Choroid plexus epithelial cell (primary cell): ENCODE measurements at regions not wholly inside any gene's neighbourhood (a gene's known extent, or its start where the extent isn't known, plus 50 kb on each side); places are given as distances from the start of the nearest gene placed in this dataset.

ENCODE experiments used
- DNase-seq: peaks from one replicate; pipeline ENCODE4 v3.0.0-alpha.2; 2010; ENCODE audit warnings: low read depth
- H3K4me3 ChIP-seq: 2 replicates; pipeline ENCODE4 v1.5.1; 2011; ENCODE audit warnings: low read depth, mild to moderate bottlenecking, control low read depth, low read length, moderate library complexity
- TF ChIP-seq, protein P1 (sequence below): conservative IDR thresholded peaks from 2 replicates; pipeline ENCODE4 v1.5.1; 2011; ENCODE audit warnings: low read depth, mild to moderate bottlenecking, control low read depth, inconsistent platforms, low read length, moderate library complexity

DNA sequence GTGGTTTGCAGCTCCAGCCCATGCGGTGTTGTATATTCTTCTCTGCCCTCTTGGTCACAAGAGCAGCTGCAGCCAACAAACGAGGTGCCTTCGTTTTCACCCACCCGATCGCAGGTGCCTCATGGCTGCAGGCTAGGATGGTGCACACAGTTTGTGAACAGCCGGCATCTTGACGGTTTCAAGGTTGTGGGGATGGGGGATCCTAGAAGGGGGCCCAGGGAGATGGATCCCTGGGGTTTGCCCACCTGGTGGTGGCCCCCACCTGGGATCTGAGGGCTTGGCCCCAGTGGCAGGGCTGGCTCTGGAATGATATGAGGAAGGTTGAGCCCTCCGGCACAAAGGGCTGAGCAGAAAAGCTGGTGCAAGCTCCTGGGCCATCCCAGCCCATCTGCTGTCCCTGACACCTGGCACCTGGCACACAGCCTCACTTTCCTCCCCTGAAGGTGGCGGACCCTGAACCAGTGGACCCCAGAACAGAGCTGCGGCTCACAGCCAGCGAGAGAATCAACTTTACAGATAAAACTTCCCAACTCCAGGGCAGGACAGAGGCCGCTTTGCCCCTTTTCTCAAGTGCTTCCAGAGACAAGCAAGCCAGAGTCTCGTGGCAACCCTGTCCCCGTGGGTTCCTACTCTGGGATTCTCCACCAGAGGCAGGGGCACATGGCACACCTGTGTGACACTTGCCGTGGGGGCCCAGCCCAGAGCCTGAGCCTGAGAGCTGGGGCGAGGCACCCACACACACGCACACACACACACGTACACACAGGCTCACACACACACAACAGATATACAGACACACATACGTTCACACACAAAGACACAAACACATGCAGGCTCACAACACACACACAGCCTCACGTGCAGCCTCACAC, 177.3 kb upstream of the PPP2R2D start:
- H3K4me3 ChIP-seq, result no peak overlapping the region
- TF ChIP-seq, protein P1, sequence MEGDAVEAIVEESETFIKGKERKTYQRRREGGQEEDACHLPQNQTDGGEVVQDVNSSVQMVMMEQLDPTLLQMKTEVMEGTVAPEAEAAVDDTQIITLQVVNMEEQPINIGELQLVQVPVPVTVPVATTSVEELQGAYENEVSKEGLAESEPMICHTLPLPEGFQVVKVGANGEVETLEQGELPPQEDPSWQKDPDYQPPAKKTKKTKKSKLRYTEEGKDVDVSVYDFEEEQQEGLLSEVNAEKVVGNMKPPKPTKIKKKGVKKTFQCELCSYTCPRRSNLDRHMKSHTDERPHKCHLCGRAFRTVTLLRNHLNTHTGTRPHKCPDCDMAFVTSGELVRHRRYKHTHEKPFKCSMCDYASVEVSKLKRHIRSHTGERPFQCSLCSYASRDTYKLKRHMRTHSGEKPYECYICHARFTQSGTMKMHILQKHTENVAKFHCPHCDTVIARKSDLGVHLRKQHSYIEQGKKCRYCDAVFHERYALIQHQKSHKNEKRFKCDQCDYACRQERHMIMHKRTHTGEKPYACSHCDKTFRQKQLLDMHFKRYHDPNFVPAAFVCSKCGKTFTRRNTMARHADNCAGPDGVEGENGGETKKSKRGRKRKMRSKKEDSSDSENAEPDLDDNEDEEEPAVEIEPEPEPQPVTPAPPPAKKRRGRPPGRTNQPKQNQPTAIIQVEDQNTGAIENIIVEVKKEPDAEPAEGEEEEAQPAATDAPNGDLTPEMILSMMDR, result no peak
- no peak for DNase-seq

DNA sequence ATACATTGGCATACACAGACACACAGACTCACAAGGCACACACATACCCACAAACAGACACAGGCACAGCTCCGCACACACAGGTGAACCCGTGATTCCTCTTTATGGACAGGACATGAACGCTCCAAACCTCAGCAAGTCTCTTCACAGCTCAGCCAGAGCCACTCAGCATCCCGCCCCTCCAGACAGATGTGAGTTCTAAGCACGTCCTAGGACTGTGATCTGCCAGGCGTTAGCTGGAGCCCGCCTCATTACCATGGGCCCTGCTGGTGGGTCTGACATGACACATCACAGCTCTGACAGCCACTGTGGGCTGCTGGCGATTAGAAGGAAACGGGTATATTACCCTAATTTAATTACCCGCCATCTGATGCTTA, 176.7 kb upstream of the PPP2R2D start:
- TF ChIP-seq, protein P1, result no peak
- H3K4me3 ChIP-seq, result no peak overlapping the region
- no peak for DNase-seq

DNA sequence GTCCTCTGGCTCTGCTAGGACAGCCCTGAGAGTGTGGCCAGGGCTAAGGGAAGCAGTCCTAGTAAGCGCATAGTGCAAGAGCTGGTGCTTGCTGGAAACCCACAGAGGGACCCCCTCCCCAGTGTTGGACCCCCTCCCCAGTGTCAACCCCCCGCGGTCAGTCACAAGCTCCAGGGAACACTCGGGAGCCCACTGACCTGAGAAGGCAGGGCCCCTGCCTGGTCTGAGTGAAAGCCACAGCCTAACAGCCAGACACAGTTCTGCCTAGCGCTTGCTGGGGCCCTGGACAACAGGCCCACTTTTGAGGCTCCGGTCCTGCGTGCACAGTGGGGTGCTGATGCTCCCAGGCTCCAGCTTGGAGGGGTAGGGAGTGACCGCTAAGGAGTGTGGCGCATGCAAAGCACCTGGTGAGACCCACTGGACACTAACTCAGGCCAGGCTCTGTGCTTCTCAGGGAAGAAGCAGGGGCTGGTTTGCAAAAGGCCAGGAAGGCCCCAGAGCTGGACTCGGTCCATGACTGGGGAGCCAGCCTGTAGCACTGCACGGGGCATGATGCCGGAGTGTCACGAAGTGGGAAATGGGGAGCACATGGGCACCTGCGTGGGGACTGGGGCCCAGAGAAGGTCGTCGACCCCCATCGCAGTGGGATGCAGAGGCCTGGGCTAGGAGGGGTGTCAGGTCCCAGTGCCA, 175.8 kb upstream of the PPP2R2D start:
- DNase-seq, result no peak

DNA sequence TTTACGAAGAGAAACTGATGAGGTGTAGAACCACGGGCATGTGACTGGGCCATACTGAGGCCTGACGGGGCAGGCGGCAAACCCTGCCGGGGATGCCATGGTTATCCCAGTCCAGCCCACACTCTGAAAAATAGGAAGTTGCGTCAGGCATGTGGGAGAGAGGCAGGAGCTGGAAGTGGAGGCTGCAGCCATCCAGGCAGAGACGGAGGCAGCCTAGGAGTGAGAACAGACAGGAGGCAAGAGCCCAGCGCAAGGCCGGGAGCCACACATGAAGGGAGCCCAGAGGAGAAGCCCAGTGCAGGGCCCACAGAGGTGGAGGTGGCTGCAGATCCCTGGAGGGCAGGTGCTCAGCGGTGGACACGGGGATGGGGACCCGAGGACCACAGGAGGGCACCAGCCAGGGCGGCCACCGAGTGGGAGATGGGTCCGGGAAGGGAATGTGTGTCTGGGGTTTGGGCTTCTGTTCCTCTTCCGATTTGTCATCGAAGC, 175.2 kb upstream of the PPP2R2D start:
- no peak overlapping the region for H3K4me3 ChIP-seq
- DNase-seq, result no peak
- TF ChIP-seq, protein P1, result no peak

More for the DNA sequence above, 175.8 kb upstream of the PPP2R2D start:
- H3K4me3 ChIP-seq, result no peak overlapping the region
- TF ChIP-seq, protein P1, result no peak

DNA sequence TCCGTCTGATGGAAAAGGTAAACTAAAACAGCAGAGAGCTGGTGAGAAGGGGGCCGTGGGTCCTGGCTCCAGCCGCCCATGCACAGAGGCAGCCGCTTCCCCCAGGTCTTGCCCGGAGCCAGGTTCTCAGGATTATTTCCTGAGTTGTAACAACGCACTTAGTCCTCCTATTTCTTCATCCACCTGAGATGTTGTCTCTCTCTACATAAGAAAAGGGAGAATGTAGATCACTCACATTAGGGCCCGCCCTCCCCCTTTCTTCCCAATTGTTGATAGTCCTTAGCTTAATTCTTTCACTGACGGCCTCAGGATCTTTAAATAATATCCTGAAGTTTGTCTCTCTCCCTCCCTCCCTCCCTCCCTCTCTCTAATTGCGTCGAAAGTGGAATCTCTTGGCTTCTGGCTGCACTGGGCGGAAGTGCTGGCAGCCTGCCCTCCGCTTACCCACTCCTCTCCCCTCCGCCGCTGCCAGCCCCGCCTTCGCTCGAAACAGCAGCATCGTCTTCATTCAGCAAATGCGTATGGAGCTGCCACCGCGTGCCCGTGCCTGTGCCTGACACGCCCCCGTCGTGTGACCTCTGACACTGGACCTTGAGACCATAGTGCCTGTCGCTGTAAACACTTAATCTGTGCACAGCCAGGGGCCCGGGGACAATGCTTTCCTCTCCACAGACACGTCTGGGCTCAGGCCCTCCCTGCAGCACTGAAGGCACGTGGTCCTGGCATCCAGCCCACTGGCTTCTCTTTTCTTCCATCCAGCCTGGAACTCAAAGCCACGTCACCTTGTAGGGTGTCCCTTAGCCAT, 174.5 kb upstream of the PPP2R2D start:
- no peak overlapping the region for H3K4me3 ChIP-seq
- no peak for DNase-seq
- TF ChIP-seq, protein P1, result no peak

DNA sequence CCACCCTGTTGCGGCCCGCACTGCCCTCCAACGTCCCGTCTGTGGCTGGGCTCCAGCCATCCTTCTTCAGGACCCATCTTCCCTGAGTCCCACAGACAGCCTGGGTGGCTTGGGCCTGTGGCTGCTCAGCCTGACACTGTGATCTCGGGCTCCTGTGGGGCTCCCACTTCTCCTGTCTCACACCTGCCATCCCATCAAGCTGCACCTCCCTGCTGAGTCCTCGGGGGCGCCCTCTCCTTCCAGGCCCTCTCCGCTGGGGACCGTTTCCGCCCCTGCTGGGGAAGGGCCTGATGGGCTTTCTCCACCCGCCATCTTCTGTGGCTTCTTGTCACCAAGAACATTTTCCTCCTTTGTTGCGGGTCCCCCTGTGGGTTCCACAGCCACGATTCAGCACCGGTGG, 173.8 kb upstream of the PPP2R2D start:
- TF ChIP-seq, protein P1, result no peak
- H3K4me3 ChIP-seq, result no peak overlapping the region
- no peak for DNase-seq
